ENCODE measurements at regions not wholly inside any gene's neighbourhood (a gene's known extent, or its start where the extent isn't known, plus 50 kb on each side); places are given as distances from the start of the nearest gene placed in this dataset.

DNA sequence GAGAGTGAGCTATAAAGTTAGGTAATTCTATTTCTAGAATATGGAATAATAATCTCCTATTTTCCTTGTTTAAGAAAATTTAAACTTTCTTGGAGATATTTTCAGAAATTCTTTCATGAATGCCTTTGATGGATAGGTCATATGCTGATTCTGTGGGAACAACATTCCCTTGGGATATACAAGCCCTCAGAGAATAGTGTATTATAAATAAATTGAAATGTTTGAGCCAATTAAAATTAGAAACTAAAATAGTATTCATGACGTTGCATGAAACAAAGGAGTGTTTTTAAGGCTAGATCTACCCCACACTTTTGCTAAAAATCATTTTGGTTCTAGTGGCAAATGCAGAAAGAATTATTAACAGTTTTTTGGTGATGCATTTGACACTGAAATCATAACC is 269.3 kb upstream of the ANO3 start:
- DNase-seq = no peak

GRCh38 chr11:26063915-26064314 is 268.0 kb upstream of the ANO3 start:
- DNase-seq = no peak

DNA sequence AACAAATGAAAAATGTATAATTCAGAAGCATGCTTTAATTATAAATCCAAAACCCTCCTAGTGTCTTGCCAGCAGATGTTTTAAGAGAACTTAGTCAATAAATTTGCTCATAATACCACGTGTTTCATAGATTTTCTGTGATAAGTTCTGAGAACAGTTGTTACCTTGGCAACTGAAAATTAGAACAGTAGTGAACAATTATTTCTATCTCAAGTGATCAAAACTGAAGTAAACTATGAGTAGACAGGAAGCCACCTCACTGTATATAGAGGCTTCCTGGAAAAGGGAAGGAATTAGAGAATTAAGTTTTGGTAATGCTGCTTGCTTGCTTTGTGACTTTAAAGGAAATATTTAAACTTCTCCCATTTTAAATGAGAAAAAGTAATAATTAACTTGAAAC is 266.0 kb upstream of the ANO3 start:
- no peak for DNase-seq

- no peak for DNase-seq
Measured at GRCh38 chr11:26070714-26071380, 261.1 kb upstream of the ANO3 start.

GRCh38 chr11:26072614-26073153 is 259.2 kb upstream of the ANO3 start:
- no peak for DNase-seq

GRCh38 chr11:26073646-26074045 is 258.3 kb upstream of the ANO3 start:
- peak; percentile 73 for DNase-seq

- no peak for DNase-seq
Measured at GRCh38 chr11:26076233-26076990, 255.5 kb upstream of the ANO3 start.

DNA sequence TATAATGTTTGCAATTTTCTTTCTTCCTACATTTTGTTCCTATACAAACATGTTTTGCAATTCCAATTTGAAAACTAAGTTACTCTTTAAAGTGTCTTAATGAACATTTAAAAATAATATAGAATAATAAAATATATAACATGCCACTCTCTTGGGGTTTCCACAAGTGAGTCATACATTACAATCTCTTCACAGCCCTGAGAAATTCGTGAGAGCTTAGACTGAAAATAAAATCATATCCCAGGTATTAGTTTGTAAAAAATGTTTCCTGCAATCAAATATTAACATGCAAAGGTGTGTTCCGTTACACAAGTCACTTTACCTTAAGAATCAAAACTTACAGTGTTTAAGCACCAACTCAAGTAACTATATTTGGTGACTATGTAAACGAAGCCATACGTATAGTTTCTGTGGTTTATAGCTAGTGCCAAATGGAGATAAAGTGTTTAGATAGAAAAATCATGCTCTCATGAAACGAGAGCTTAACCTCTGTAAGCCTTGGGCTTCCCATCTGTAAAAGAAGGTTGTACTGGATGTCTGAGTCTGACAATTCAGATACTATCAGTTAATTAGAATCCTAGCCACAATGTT is 253.6 kb upstream of the ANO3 start:
- no peak for DNase-seq

GRCh38 chr11:26084313-26084712 is 247.6 kb upstream of the ANO3 start:
- DNase-seq = no peak

GRCh38 chr11:26086028-26086427 is 245.9 kb upstream of the ANO3 start:
- no peak for DNase-seq

- no peak for DNase-seq
Measured at GRCh38 chr11:26087120-26087935, 244.6 kb upstream of the ANO3 start.

DNA sequence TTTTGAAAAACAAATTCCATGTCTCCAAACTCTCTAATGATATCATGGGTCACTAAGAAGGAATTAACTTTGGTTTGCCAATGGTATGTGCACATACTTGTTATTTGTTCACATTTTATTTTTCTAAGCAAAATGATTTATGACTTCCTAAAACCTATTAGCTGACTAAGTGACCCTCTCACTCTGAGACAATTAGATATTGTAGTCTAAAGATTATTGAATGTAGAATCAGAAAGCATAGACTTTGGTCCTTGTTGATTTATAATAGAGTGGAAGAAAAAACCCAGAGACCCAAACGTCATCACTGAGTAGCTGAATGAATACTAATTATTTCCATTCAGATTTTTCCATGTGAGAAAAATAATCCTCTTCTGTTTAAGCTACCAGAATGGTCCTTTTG is 243.5 kb upstream of the ANO3 start:
- DNase-seq = no peak

DNA sequence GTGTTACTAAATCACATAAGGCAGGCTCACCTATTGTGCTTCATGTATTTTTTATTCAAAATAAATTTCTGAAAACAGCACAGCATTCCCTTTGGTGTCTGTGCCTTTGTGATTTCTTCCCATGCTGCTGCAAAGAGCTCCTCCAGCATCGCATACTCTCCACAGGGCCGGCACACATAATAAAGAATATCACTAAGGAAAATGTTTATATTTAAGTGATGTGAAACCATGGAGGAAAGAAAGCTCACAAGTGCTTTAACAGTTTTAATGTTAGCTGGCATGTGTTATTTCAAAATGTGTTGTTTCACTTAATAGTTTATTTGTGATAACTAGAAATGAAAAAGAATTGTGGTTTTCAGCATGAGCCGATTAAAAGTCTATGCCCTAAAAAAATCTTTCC is 241.3 kb upstream of the ANO3 start:
- DNase-seq = no peak

DNA sequence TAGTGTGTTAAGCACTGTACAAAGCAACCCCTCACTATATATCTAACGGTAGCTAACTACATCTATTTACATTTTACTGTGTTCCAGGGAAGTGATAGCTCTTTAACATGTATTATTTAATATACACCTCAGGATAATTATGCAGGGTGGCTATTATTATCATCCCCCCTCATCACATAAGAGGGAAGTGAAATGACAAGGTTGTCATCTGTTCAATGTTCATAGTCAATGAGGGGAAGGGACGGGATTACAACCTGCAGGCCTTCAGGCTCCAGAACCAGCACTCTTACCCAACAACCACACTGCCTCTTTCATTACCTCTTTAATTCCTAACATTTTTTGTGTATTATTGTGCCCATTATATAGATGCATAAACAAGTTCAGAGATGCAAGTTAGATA is 238.7 kb upstream of the ANO3 start:
- no peak for DNase-seq

- DNase-seq = no peak
Measured at GRCh38 chr11:26095340-26095739, 236.6 kb upstream of the ANO3 start.

DNA sequence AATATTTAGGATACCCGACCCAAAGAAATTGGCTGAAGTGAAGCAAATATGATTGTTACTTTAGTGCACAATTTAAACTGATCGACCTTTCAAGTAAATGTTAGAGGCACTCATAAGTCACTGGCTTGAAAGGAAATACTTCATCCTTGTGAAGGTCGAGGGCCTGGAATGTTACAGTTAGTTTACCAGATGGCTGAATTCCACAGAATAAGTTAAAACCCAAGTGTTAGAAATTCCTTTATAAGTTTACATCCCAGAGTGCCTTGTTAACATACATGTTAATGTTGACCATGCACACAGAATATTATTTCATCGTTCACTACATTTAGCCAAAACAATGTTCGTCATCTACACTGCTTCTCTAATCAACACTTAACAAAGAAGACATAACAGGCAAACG is 235.5 kb upstream of the ANO3 start:
- no peak for DNase-seq

- no peak for DNase-seq
Measured at GRCh38 chr11:26102325-26102724, 229.6 kb upstream of the ANO3 start.

- DNase-seq = no peak
Measured at GRCh38 chr11:26105762-26106423, 226.0 kb upstream of the ANO3 start.

GRCh38 chr11:26106726-26107125 is 225.2 kb upstream of the ANO3 start:
- no peak for DNase-seq

DNA sequence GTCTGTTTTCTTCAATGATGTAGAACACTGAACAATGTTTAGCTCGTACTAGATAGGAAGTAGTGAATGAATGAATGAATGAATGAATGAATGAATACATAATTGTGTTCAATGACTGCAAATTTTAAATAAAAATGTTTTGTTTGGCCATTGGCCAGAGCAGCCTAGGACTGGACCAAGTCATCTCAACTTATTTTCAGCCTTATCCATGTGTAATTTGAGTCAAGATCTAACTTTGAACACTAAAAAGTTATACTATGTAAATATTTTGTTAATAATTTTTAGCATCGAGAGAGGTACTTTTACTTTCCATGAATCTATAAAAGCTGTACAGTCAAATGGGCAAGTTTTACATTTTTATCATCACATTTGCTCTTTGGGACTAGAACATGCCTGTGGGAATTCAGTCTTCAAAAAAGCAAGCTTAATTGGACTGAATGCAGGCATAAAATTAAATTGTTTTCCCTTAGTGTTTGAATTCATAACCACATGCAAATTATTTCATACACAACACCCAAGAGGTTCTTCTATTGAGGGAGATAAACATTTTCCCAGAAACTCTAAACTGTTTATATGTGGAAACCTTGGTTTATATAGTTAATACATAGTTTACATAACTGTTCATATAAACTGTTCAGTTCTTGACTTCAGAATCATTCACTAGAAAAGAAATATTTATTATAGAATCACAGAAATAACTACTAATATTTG is 222.1 kb upstream of the ANO3 start:
- no peak for DNase-seq

GRCh38 chr11:26112264-26112663 is 219.7 kb upstream of the ANO3 start:
- no peak for DNase-seq

GRCh38 chr11:26121466-26121865 is 210.5 kb upstream of the ANO3 start:
- DNase-seq = no peak
